ENCODE measurements at regions not wholly inside any gene's neighbourhood (a gene's known extent, or its start where the extent isn't known, plus 50 kb on each side); places are given as distances from the start of the nearest gene placed in this dataset.

GRCh38 chr12:131192951-131193350 lies 239.2 kb downstream of the ADGRD1 start:
- TF ChIP-seq CTCF (IDR thresholded peaks at IDR 0.05) = no peak
- TF ChIP-seq POLR2A (IDR thresholded peaks at IDR 0.05) = no peak
